Suppressor macrophage treated with lipopolysaccharide for 1 hour (primary cell): ENCODE measurements at regions not wholly inside any gene's neighbourhood (a gene's known extent, or its start where the extent isn't known, plus 50 kb on each side); places are given as distances from the start of the nearest gene placed in this dataset.

Experiments
- DNase-seq, 3 donors: peaks; one replicate each; pipeline ENCODE4 v3.0.0-alpha.2; 2020 to 2022

DNA sequence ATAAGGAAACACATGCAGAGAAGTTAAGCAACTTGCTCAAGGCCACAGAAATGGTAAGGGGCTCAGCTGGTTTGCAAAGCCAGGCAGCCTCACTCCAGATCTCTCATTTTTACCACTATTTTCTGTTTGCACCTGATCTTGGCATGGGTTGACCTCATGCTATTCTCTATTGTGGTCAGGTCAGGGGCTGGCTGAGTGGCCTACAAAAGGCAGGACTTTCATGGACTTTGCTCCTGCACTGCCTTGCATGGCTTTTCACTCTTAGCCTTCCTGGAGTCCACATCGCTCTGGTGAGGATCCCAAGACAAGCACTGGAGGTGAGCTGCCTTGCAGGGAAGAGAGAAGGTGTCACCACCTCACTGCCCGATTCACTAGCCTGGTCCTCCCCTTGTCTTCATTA, 56.8 kb upstream of the CSF3R start:
- DNase-seq: no peak

DNA sequence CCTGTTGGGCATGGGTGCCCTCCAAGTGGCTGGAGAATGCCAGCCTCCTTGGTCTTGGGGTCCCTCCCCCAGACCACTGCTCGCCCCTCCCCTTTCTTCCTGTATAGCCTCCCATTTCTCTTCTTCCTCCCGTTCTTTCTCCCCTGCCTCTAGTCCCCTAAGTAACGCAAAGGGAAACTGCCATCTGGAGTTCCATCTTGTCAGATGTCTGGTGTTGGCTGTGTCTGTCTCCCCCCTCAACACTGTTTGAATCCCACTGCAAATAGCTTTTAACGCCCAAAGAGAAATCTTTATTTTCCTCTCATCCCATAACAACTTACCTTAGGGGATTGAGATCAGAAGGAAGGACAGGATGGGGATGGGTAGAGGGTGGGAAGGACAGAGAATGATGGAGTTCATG, 55.3 kb upstream of the CSF3R start:
- DNase-seq: no peak

DNA sequence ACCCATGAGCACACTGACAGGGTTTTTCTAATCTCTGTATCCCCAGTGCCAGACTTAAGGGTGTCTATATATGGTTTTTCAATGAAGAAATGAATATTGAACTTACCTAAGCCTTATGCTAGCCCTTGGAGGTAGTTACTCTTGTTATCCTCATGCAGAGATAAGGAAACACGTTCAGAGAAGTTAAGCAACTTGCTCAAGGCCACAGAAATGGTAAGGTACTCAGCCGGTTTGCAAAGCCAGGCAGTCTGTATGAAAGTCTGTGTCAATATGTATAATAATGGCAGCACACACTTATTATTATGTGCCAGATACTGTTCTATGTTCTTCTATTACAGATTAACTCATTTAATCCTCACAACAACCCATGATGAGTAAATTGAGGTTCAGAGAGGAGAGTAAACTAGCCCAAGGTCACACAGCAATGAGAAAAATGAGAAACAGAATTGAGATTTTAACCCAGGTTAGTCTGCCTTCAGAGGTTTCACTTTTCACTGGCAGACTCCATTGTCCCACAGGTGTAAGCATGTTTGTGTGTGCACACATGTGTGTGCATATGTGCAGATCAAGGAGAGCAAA, 54.6 kb upstream of the CSF3R start:
- no peak for DNase-seq

DNA sequence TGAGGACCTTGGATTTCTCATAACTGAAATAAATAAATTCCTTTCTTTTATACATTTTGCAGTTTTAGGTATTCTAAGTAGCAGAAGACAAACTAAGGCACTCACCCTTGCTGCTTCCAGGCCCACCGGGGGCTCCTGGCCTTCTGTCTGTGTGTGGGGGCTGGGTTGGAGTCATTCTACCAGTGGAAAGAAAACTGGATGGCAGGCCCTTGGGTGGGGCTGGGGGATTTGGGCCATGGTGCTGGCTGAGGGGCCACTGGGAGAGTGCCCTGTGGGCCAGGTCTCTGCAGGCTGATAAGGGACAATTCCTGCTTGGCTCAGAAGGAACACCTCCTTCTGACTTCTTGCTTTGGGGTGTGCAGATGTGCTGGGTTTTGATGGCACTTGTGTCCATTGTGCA, 54.0 kb upstream of the CSF3R start:
- no peak for DNase-seq

DNA sequence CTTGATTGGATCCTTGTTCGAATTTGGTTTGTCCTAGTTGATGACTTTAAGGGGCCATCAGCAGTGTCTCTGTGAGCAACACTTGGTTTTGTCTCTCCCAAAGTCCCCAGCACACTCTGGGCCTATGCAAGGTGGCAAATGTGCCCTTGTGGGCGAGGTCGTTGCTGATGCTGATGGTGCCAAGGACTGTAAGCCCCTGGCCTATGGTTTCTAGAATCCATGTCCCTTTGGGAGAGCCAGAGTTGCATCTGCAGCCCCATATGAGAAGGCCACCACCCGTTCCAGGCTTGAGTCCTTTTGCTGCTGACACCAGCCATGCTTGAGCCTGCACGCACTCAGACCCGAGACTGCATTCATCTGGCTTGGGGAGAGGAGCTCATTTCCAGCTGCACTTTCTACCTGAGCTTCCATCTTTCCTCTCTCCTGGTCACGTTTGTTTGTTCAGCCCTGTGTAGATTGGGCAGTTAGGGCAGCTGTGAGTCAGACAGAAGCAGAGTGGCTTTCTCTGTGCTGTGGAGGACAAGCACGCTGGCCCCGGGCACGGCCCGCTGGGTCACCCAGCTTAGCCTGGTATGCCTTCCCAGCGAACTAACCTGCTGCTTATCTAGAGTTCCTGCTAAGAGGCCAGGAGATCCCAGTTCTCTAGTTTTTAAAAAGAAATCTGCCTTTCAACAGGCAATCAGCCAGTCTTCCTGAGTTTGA, 52.1 kb upstream of the CSF3R start:
- DNase-seq: no peak

DNA sequence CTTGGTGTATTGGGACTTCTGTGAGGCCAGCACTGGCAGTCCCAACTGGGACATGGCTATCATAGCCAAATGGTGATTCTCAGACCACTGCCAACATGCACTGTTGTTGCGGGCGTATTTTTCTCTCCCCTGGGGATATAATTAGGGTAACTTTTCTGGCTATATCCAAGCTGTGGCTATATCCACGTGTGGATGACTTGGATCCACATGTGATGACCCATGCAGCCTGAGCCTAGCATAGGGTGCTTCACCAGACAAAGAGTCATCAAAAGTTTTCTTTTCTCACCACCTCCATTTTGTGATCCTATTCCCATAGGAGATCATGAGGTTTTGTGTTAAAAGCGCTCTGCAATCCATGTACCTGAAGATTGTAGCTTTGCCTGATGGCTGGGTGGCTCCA, 51.2 kb upstream of the CSF3R start:
- DNase-seq: no peak

DNA sequence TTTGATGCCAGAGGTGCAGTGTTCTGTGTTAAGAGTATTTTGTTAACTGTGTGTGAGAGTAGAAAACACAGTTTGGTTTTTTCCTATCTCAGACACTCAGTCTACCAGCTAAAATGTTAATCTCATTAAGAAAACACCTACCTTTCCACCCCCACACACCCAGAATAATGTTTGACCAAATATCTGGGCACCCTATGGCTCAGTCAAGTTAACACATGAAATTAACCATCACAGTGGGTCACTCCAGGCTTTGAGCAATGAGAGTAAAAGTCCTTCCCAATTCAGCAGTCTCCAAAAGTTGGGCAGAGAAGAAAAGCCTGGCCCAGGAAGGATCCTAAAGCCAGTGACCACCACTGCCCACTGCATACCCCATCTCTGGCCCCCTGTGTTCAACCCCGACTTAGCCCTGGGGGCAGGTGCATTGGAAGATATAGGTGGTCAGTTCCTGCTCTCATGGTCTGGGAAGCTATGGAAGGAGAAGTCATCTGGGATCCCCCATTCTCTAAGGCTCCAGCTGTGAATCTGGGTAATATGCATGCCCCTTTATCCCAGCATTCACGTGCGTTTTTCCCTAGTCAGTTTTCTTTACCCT, 50.2 kb upstream of the CSF3R start:
- no peak for DNase-seq
